ENCODE measurements at regions not wholly inside any gene's neighbourhood (a gene's known extent, or its start where the extent isn't known, plus 50 kb on each side); places are given as distances from the start of the nearest gene placed in this dataset.

GRCh38 chr10:33396938-33397337 lies 62.5 kb upstream of the NRP1 start:
- DNase-seq = no peak

GRCh38 chr10:33396279-33396678 lies 61.8 kb upstream of the NRP1 start:
- no peak for DNase-seq

- DNase-seq = no peak
Observed at GRCh38 chr10:33395201-33395600, 60.7 kb upstream of the NRP1 start.

GRCh38 chr10:33392706-33393105 lies 58.2 kb upstream of the NRP1 start:
- no peak for DNase-seq

- no peak for DNase-seq
Observed at GRCh38 chr10:33391611-33392465, 57.4 kb upstream of the NRP1 start.

- no peak for DNase-seq
Observed at GRCh38 chr10:33390046-33390445, 55.6 kb upstream of the NRP1 start.

- no peak for DNase-seq
Observed at GRCh38 chr10:33388785-33389184, 54.3 kb upstream of the NRP1 start.

- DNase-seq = no peak
Observed at GRCh38 chr10:33388382-33388781, 53.9 kb upstream of the NRP1 start.

GRCh38 chr10:33387720-33388119 lies 53.3 kb upstream of the NRP1 start:
- DNase-seq = no peak

GRCh38 chr10:33386926-33387325 lies 52.5 kb upstream of the NRP1 start:
- no peak for DNase-seq

- DNase-seq = no peak
Observed at GRCh38 chr10:33385686-33386085, 51.2 kb upstream of the NRP1 start.

GRCh38 chr10:33385015-33385414 lies 50.5 kb upstream of the NRP1 start:
- no peak for DNase-seq
